ENCODE measurements at regions not wholly inside any gene's neighbourhood (a gene's known extent, or its start where the extent isn't known, plus 50 kb on each side); places are given as distances from the start of the nearest gene placed in this dataset.

DNA sequence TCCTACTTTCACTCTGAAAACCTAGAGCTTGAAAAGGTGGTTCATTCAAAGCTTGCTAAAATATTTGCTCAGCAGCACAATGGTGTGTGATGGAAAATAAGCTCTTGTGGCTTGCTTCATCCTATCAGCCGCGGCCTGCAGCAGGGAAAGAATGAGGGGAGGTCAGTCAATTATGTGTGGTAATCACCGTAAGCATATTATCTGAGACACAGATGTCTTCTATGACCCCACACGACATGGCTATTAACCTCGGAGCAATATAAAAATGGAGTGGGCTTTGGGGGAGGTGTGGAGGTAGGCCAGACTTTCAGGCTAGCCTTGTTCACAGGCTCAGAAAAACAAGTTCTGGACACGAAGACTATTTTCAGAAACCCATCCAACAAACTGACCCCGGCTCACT lies 98.4 kb upstream of the SIX3 start:
- TF ChIP-seq, protein P1, sequence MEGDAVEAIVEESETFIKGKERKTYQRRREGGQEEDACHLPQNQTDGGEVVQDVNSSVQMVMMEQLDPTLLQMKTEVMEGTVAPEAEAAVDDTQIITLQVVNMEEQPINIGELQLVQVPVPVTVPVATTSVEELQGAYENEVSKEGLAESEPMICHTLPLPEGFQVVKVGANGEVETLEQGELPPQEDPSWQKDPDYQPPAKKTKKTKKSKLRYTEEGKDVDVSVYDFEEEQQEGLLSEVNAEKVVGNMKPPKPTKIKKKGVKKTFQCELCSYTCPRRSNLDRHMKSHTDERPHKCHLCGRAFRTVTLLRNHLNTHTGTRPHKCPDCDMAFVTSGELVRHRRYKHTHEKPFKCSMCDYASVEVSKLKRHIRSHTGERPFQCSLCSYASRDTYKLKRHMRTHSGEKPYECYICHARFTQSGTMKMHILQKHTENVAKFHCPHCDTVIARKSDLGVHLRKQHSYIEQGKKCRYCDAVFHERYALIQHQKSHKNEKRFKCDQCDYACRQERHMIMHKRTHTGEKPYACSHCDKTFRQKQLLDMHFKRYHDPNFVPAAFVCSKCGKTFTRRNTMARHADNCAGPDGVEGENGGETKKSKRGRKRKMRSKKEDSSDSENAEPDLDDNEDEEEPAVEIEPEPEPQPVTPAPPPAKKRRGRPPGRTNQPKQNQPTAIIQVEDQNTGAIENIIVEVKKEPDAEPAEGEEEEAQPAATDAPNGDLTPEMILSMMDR (IDR thresholded peaks at IDR 0.05) = no peak
- TF ChIP-seq POLR2A (IDR thresholded peaks at IDR 0.05) = no peak

Measured in lower leg skin (tissue), 3 donors.